IMR-90 (cell line): ENCODE measurements at regions not wholly inside any gene's neighbourhood (a gene's known extent, or its start where the extent isn't known, plus 50 kb on each side); places are given as distances from the start of the nearest gene placed in this dataset.

Experiments used
- ATAC-seq: fragments of 200-7000 bp; cut with Tn5 transposase; 2 replicates; pipeline ENCODE4 v1.9.1; 2020; ENCODE audit warnings: low read depth, mild to moderate bottlenecking, moderate library complexity
- BruUV-seq: library from RNA; stranded (reverse); fragments of 400-500 nt; replicated peaks from 2 replicates; lab custom pipeline; 2021; lab: Mats Ljungman, UMichigan
- CTCF ChIA-PET: fragments of 300-600 bp; formaldehyde crosslinking; extraction: SDS; loops from one replicate; lab custom pipeline; 2021; ENCODE audit warnings: antibody characterized with exemption; lab: Yijun Ruan, JAX
- POLR2A ChIA-PET: fragments of 300-600 bp; sonication (Branson Sonifier 250); formaldehyde crosslinking; loops from one replicate; lab custom pipeline; 2022; ENCODE audit warnings: antibody characterized with exemption; ENCODE audit not compliant: unreplicated experiment; lab: Charles Lee
- DNase-seq: peaks from one replicate; pipeline ENCODE4 v3.0.0; 2013
- H2AFZ ChIP-seq: replicated peaks from 2 replicates; pipeline ENCODE3; 2013; ENCODE audit warnings: low read length, mild to moderate bottlenecking; ENCODE audit not compliant: poor library complexity
- H2AK5ac ChIP-seq: 2 replicates; pipeline ENCODE4 v1.6.1; 2013; ENCODE audit warnings: low read depth, low read length, inconsistent platforms
- H2AK9ac ChIP-seq: replicated peaks from 2 replicates; pipeline ENCODE3; 2013; ENCODE audit warnings: mild to moderate bottlenecking, low read depth, low read length, moderate library complexity; ENCODE audit not compliant: poor library complexity
- H2BK120ac ChIP-seq: 2 replicates; pipeline ENCODE4 v1.6.1; 2013; ENCODE audit warnings: low read depth, low read length, inconsistent platforms
- H2BK15ac ChIP-seq: 3 replicates; pipeline ENCODE4 v1.6.1; 2013; ENCODE audit warnings: low read depth, low read length, inconsistent platforms
- H2BK20ac ChIP-seq: 2 replicates; pipeline ENCODE4 v1.6.1; 2013; ENCODE audit warnings: low read depth, mild to moderate bottlenecking, inconsistent platforms, low read length, moderate library complexity
- H2BK5ac ChIP-seq: 2 replicates; pipeline ENCODE4 v1.6.1; 2013; ENCODE audit warnings: mild to moderate bottlenecking, low read depth, low read length, inconsistent platforms; ENCODE audit not compliant: poor library complexity, severe bottlenecking
- H3K14ac ChIP-seq: replicated peaks from 2 replicates; pipeline ENCODE4 v1.6.1; 2013; ENCODE audit warnings: low read depth, low read length, inconsistent platforms
- H3K18ac ChIP-seq: 2 replicates; pipeline ENCODE4 v1.6.1; 2013; ENCODE audit warnings: low read depth, low read length, control low read depth
- H3K23ac ChIP-seq: 2 replicates; pipeline ENCODE4 v1.6.1; 2013; ENCODE audit warnings: low read depth, low read length, inconsistent platforms
- H3K27ac ChIP-seq: 2 replicates; pipeline ENCODE4 v1.5.1; 2013; ENCODE audit warnings: mild to moderate bottlenecking, control low read depth, low read length; ENCODE audit not compliant: insufficient read depth
- H3K27me3 ChIP-seq: 2 replicates; pipeline ENCODE4 v1.6.1; 2013; ENCODE audit warnings: low read length; ENCODE audit not compliant: control insufficient read depth, insufficient read depth
- H3K36me3 ChIP-seq: 2 replicates; pipeline ENCODE4 v1.6.1; 2013; ENCODE audit warnings: low read length, mixed read lengths; ENCODE audit not compliant: control insufficient read depth, insufficient read depth
- H3K4ac ChIP-seq: 2 replicates; pipeline ENCODE4 v1.6.1; 2013; ENCODE audit warnings: low read depth, low read length, inconsistent platforms
- H3K4me1 ChIP-seq: 2 replicates; pipeline ENCODE4 v1.6.1; 2013; ENCODE audit warnings: low read length, mixed read lengths; ENCODE audit not compliant: control insufficient read depth, insufficient read depth
- H3K4me2 ChIP-seq: 2 replicates; pipeline ENCODE4 v1.6.1; 2013; ENCODE audit warnings: low read depth, mild to moderate bottlenecking, control low read depth, low read length, moderate library complexity
- H3K4me3 ChIP-seq: 2 replicates; pipeline ENCODE4 v1.5.1; 2013; ENCODE audit warnings: low read depth, mild to moderate bottlenecking, control low read depth, low read length, moderate library complexity; ENCODE audit not compliant: insufficient read depth
- H3K56ac ChIP-seq: 2 replicates; pipeline ENCODE4 v1.6.1; 2013; ENCODE audit warnings: low read length, inconsistent platforms; ENCODE audit not compliant: insufficient read depth; ENCODE audit errors: extremely low read depth
- H3K79me1 ChIP-seq, 2 experiments: 2 replicates each; pipeline ENCODE4 v1.6.1; 2013; ENCODE audit warnings: low read length in 2 of 2, inconsistent platforms in 1 of 2, low read depth in 1 of 2
- H3K9ac ChIP-seq: 2 replicates; pipeline ENCODE4 v1.6.1; 2013; ENCODE audit warnings: low read depth, low read length, control low read depth
- H3K9me1 ChIP-seq: 2 replicates; pipeline ENCODE4 v1.6.1; 2013; ENCODE audit warnings: low read length, inconsistent platforms; ENCODE audit not compliant: insufficient read depth
- H3K9me3 ChIP-seq: 2 replicates; pipeline ENCODE4 v1.6.1; 2013; ENCODE audit warnings: low read length; ENCODE audit not compliant: control insufficient read depth, insufficient read depth
- H4K20me1 ChIP-seq: 2 replicates; pipeline ENCODE4 v1.6.1; 2013; ENCODE audit warnings: low read length, inconsistent platforms; ENCODE audit not compliant: insufficient read depth
- H4K5ac ChIP-seq: 2 replicates; pipeline ENCODE4 v1.6.1; 2013; ENCODE audit warnings: mild to moderate bottlenecking, low read depth, low read length, control low read depth
- H4K8ac ChIP-seq, 2 experiments: 2 replicates each; pipeline ENCODE4 v1.6.1; 2013; ENCODE audit warnings: low read depth in 2 of 2, low read length in 2 of 2, control low read depth in 1 of 2, inconsistent platforms in 1 of 2
- H4K91ac ChIP-seq: 2 replicates; pipeline ENCODE4 v1.6.1; 2013; ENCODE audit warnings: low read depth, low read length, inconsistent platforms; ENCODE audit not compliant: insufficient read depth
- NFE2L2 ChIP-seq: fragments of 150-350 bp; IDR thresholded peaks from 2 replicates; pipeline ENCODE4 v1.6.1; 2016; ENCODE audit warnings: low read depth, mild to moderate bottlenecking, low read length
- WGBS, 2 experiments: methylation state at CpG; one replicate each; pipeline versions ENCODE4 v1.1.5 to v1.1.7; 2013; ENCODE audit warnings: missing lambda C conversion rate in 2 of 2; ENCODE audit not compliant: insufficient read length in 1 of 2; ENCODE audit errors: extremely low coverage in 2 of 2; 5-methylcytosine and 5-hydroxymethylcytosine counted together
- dilution Hi-C: fragments of 300-500 bp; cut with HindIII; formaldehyde crosslinking; loops from one replicate; pipeline ENCODE4 v1.14.3; 2018; ENCODE audit warnings: low sequenced_read_pairs; ENCODE audit not compliant: unreplicated experiment
- in situ Hi-C: fragments of 300-500 bp; cut with MboI; formaldehyde crosslinking; loops from 3 replicates; pipeline ENCODE4 v1.14.3; 2019; ENCODE audit warnings: low sequenced_read_pairs, inconsistent platforms, mixed read lengths
- intact Hi-C: fragments of 100-400 bp; cut with micrococcal nuclease; formaldehyde crosslinking; loops from 2 replicates; pipeline ENCODE4 v1.10.0; 2022

DNA sequence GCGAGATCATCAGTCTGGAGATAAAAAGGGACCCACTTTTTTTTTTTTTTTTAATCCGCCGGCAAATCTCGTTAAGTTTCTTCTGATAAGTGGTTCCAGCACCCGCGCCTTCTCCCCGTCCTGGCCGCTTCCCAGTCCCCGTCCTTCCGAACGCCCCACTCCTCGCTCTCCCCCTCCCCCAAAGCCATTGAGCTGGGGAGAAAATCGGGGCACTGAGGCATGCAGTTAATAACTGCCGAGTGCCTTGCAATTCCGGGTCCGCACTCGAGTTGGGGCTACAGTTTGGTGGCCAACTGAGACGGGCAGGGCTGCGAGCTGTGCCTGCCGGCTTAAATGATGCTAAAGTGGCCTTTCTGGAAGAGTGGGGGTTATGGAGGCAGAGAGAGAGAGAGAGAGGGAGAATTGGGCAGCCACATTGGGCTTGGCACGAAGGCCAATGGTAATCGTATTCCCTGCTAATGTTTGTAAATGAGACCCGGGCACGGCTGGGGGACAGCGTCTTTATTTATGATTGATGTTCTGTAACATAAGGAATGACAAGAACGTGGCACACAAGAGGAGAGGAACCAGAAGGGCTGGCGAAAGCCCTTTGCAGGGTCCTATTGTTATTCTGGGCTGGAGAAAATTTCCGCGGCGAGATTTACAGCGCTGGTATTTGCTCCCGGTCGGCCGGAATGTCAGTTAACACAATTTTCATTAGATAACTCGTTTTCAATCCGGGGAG is 115.4 kb upstream of the MYL2 start:
- no peak overlapping the region for H3K23ac ChIP-seq
- no peaks in the 10 kb centered on the region for H3K79me1 ChIP-seq
- ChIA-PET CTCF (no interaction called here), POLR2A (no interaction called here)
- no peak overlapping the region for H2AK5ac ChIP-seq
- H3K4me1 ChIP-seq = no peaks in the 10 kb centered on the region
- no peak overlapping the region for H3K18ac ChIP-seq
- no peak overlapping the region for H2BK120ac ChIP-seq
- H2BK20ac ChIP-seq = no peak overlapping the region
- no peak for DNase-seq
- no peaks in the 10 kb centered on the region for H3K36me3 ChIP-seq
- no peak overlapping the region for H3K4me2 ChIP-seq
- BruUV-seq = no TSS peak
- H3K9me3 ChIP-seq = no peaks in the 10 kb centered on the region
- ATAC-seq = no peak
- no peak overlapping the region for H3K4ac ChIP-seq
- H4K91ac ChIP-seq = no peak overlapping the region
- H2BK5ac ChIP-seq = no peak overlapping the region
- H4K5ac ChIP-seq = no peak overlapping the region
- H4K20me1 ChIP-seq = no peaks in the 10 kb centered on the region
- in situ Hi-C loops = no loop called here
- TF ChIP-seq NFE2L2 = no peak
- H4K8ac ChIP-seq = no peak overlapping the region
- peaks cover 42% of the 10 kb centered on the region for H3K27me3 ChIP-seq
- no peak overlapping the region for H3K4me3 ChIP-seq
- H3K27ac ChIP-seq = no peak overlapping the region
- H3K56ac ChIP-seq = no peak overlapping the region
- intact Hi-C loops = no loop called here
- dilution Hi-C loops = no loop called here
- 0% methylated on average over 10 of the region's 36 CpGs; no CpG with 5 or more reads in 1 of the 2 experiments for WGBS, 2 experiments
- no peak overlapping the region for H2AK9ac ChIP-seq
- no peak overlapping the region for H2BK15ac ChIP-seq
- H2AFZ ChIP-seq = no peak overlapping the region
- H3K14ac ChIP-seq = no peak overlapping the region
- no peak overlapping the region for H3K9ac ChIP-seq
- no peaks in the 10 kb centered on the region for H3K9me1 ChIP-seq
